ENCODE measurements at regions not wholly inside any gene's neighbourhood (a gene's known extent, or its start where the extent isn't known, plus 50 kb on each side); places are given as distances from the start of the nearest gene placed in this dataset.

DNA sequence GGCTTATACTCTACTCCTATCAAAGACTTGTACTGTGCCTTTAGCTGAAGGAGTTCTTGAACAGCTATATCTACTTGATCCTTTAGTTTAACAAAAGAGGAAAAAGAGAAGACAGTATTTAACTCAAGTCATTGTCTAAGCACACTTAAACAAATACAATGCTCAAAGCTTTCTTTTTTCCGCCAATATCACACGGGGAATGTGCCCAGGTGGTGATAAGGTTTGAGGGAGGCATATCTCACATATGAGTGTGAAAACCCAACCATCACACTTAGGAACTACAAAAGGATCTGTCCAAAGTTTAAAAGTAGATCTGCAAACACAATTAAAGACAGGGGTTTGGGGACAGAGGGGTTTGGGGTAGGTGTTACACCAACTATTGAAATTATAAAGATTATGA is 59.0 kb upstream of the SLC30A10 start:
- no peak for TF ChIP-seq ZFX (IDR thresholded peaks at IDR 0.05)
- TF ChIP-seq, protein P1, sequence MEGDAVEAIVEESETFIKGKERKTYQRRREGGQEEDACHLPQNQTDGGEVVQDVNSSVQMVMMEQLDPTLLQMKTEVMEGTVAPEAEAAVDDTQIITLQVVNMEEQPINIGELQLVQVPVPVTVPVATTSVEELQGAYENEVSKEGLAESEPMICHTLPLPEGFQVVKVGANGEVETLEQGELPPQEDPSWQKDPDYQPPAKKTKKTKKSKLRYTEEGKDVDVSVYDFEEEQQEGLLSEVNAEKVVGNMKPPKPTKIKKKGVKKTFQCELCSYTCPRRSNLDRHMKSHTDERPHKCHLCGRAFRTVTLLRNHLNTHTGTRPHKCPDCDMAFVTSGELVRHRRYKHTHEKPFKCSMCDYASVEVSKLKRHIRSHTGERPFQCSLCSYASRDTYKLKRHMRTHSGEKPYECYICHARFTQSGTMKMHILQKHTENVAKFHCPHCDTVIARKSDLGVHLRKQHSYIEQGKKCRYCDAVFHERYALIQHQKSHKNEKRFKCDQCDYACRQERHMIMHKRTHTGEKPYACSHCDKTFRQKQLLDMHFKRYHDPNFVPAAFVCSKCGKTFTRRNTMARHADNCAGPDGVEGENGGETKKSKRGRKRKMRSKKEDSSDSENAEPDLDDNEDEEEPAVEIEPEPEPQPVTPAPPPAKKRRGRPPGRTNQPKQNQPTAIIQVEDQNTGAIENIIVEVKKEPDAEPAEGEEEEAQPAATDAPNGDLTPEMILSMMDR (conservative IDR thresholded peaks at IDR 0.05), result no peak
- H3K27ac ChIP-seq, result no peak overlapping the region

DNA sequence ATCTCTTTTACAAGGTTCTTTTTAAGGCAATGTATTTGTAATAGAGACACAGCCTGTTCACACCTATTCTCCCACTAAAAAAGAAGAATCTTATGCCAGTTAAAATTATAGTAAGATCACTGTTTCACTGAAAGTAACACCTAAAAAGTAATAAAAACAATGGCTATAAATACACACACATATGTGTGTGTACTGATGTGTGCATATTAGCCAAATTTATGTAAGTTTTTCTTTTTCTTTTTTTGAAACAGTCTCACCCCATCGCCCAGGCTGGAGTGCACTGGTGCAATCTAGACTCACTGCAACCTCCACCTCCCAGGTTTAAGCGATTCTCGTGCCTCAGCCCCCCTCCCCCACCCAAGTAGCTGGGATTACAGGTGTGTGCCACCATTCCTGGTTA is 56.8 kb upstream of the SLC30A10 start:
- TF ChIP-seq ZFX (IDR thresholded peaks at IDR 0.05), result no peak
- TF ChIP-seq, protein P1 (conservative IDR thresholded peaks at IDR 0.05), result no peak
- H3K27ac ChIP-seq, result no peak overlapping the region

Measured in C4-2B (cell line).